ENCODE measurements at regions not wholly inside any gene's neighbourhood (a gene's known extent, or its start where the extent isn't known, plus 50 kb on each side); places are given as distances from the start of the nearest gene placed in this dataset.
"Not testable (repeated sequence)": the region's sequence is repeated elsewhere in the genome, so short reads cannot be mapped to it uniquely, and the experiment has no call there.

GRCh38 chr3:148518520-148518919 lies 179.2 kb upstream of the AGTR1 start:
- no peak for DNase-seq

GRCh38 chr3:148525621-148526020 lies 172.1 kb upstream of the AGTR1 start:
- not testable (repeated sequence) for DNase-seq

GRCh38 chr3:148528024-148528423 lies 169.7 kb upstream of the AGTR1 start:
- DNase-seq = no peak

DNA sequence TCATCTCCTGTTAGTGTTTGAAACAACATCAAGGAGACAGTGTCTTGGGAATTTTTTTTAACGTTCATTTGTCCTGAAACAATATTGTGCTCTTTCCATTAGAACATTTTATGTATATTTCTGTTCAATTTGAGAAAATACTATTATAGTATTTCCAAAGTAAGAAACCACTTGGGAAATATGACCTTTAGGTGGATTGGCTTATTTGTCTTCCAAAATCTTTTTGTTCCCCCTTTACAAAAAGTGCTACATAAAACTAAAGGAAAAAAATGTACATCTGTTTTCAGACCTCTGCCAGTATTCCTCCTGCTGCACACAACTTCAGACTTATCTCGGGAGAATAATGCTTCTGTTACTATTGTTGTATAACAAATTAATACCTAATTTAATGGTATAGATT lies 165.9 kb upstream of the AGTR1 start:
- DNase-seq = no peak

- DNase-seq = no peak
Observed at GRCh38 chr3:148532326-148532725, 165.4 kb upstream of the AGTR1 start.

- DNase-seq = no peak
Observed at GRCh38 chr3:148532774-148533173, 164.9 kb upstream of the AGTR1 start.

DNA sequence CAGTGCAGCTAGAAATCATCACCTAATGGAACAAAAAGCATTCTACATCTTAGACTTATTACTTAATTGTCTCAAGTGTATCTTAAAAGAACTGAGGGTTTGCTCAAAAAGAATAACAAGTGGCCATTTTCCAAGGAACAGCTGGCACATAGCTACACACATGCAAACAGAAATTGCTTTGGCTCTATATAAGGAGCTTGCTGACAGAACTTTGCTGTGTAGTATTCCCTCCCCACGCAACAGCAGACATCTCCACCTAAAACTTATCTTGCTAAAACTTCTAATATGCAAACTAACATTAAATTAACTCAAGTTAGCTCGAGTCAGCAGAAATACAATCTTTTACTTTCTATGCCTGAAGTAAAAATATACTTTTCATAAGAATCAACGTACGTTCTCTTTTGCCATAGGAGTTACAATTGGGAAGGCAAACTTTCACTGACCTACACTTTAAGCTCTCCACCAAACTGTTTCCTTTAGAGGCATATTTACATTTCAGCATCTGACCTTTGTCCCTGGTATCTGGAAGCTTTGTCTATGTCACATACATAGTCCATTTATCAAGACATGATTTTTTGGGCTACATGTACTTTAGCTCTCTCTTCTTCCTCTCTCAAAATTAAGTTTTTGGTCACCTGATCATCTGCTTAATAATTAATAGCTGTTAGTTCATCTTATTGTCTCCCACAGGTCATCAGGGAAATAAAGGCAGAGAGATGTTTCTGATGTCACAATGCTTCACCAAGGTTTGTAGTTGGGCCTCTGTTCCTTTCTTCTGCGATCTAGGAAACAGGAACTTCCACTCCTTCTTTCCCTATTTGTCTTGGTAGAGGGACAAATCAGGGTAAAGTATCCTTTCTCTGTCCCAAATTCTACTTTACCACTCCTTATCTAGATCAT lies 163.4 kb upstream of the AGTR1 start:
- no peak for DNase-seq

GRCh38 chr3:148535001-148535400 lies 162.7 kb upstream of the AGTR1 start:
- no peak for DNase-seq

DNA sequence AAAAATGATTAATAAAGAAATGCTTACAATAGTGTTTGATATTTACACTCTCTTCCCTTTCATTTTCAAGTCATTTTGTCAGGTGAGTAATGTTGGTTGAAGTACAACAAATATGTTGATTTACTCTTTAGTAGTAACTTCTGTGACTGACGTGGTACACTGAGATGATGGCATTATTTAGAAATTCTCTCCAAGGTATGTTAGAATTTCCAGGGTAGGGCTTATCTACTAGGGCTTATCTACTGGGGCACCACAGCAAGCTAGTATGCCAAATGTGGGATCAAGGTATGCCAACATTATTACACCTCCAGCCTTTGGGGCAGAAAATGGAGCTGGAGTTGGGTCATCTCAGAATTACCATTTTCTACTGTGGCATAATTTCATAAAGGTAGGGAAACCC lies 157.4 kb upstream of the AGTR1 start:
- no peak for DNase-seq

- no peak for DNase-seq
Observed at GRCh38 chr3:148540851-148541250, 156.9 kb upstream of the AGTR1 start.

DNA sequence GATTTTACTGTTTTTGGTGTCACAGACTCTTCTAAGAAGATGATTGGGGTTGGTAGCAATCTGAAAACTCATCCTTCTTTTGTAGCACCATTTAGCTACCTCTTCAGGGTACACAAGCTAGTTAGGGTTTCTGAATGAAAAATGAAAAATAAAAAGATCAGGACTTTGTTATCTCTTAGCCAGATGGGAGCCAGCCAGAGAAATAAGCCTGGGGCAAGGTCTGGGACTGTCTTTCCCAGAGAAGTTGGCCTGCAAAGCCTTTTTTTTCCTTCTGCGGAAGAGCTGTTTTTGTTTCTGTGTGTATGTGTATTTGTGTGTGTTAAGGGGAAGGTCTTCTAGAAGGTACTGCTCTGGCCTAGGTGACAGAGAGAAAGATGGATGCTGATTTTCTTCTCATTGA lies 150.7 kb upstream of the AGTR1 start:
- no peak for DNase-seq

DNA sequence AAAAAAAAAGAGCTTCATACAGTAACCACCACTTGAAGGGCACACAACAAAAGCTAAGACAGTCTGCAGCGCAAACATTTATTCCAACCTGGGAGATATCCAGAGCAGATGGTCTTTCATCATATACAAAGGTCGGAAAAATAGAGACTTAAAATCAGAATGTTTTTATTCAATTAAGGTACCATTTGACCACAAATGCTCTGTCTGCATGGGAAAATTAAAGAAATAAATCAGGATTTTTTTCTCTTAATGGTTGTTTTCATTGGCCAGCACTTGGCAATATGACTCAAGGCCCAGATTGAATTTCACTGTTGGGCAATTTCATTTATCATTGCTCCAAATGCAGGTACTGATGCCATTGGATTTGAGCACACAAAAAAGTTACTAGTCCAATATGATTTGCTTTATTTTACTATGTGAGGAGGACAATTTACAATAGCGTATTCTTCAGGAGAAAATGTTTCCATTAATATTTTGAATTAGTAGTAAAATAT lies 145.9 kb upstream of the AGTR1 start:
- DNase-seq = no peak

GRCh38 chr3:148554367-148554766 lies 143.3 kb upstream of the AGTR1 start:
- DNase-seq = no peak

DNA sequence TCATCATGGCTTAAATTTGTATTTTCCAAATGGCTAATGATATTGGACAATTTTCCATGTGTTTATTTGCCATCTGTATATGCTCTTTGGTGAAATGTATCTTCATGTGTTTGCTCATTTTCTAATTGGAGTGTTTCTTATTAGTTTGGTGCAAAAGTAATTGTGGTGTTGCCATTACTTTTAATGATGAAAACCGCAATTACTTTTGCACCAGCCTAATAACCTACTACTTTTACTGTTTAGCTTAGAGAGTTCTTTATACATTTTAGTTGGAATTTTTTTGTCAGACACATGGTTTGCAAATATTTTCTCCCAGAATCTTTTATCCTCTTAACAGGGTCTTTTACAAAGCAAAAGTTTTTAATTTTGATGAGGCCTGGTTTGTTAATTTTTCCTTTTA lies 141.0 kb upstream of the AGTR1 start:
- no peak for DNase-seq

DNA sequence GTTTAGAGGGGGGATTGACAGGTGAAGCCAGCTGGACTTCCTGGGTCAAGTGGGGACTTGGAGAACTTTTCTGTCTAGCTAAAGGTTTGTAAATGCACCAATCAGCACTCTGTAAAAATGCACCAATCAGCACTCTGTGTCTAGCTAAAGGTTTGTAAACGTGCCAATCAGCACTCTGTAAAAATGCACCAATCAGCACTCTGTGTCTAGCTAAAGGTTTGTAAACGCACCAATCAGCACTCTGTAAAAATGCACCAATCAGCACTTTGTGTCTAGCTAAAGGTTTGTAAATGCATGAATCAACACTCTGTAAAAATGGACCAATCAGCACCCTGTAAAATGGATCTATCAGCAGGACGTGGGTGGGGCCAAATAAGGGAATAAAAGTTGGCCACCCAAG lies 120.1 kb upstream of the AGTR1 start:
- not testable (repeated sequence) for DNase-seq

GRCh38 chr3:148582126-148582525 lies 115.6 kb upstream of the AGTR1 start:
- no peak for DNase-seq

DNA sequence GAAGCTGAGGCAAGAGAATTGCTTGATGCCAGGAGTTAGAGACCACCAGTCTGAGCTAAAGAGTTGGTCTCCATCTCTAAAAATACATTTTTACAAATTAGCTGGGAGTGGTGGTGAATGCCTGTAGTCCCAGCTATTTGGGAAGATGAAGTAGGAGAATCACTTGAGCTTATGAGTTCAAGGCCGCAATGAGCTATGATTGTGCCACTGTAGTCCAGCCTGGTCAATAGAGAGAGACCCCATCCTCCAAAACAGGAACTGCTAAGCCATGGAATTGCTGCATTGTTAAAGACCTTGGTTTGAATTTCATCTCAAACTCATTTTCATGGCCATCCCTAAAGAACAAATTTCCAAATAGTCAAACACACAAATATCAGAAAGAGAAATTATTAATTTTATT lies 113.9 kb upstream of the AGTR1 start:
- no peak for DNase-seq

GRCh38 chr3:148584438-148584837 lies 113.3 kb upstream of the AGTR1 start:
- no peak for DNase-seq

- DNase-seq = no peak
Observed at GRCh38 chr3:148585671-148586379, 111.9 kb upstream of the AGTR1 start.

GRCh38 chr3:148588291-148588690 lies 109.4 kb upstream of the AGTR1 start:
- DNase-seq = no peak

DNA sequence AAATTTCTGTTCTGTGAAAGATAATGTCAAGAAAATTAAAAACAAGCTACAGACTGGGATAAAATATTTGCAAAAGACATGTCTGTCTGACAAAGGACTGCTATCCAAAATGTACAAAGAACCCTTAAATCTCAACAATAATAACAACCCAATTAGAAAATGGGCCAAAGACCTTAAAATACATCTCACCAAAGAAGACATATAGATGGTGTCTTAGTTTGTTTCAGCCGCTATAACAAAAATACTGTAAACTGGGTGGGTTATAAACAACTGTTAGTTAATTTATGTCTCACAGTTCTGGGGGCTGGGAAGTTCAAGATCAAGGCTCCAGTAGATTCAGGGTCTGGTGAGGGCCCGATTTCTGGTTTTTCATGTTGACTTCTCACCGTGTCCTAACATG lies 106.2 kb upstream of the AGTR1 start:
- no peak for DNase-seq

GRCh38 chr3:148598619-148599018 lies 99.1 kb upstream of the AGTR1 start:
- DNase-seq = no peak

DNA sequence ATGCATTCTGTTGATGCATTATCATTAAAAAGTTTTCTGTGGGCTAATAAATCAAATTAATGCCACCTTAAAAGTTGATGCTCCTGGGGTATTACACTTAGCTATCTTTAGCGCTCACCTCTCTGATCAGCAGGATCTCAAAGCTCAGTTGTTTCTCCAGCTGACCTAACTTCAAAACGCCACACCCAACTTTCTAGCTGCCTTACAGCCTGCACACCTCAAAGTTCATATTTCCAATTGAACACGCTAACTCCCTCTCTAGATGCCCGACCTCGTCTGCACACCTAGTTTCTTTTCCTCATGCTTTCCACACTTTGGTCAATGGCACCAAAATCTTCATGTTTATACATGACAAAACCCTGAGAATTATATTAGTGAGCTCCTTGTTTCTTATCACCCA lies 98.2 kb upstream of the AGTR1 start:
- DNase-seq = no peak

DNA sequence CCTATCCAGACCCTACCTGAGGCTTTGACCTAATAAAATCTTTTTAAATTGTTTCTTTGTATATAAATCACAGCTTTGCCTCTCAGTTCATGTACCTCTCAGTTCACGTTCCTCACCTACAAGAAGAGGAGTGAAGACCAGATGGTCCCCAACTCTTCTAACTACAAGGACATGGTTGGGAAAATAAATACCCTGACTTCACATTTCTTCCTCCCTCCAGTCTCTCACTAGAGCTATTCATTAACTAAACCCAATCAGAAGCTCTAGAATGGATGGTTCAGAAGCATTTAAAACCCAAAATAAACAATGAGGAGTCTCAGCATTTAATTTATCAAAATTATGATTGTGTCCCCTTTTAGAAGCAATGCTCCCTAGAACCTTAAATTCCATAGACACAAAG lies 97.3 kb upstream of the AGTR1 start:
- no peak for DNase-seq

All from retina (tissue), 1 donor.